Calu3 (cell line): ENCODE measurements at regions not wholly inside any gene's neighbourhood (a gene's known extent, or its start where the extent isn't known, plus 50 kb on each side); places are given as distances from the start of the nearest gene placed in this dataset.

Source experiments
- BruUV-seq: library from RNA; stranded (reverse); fragments of 400-500 nt; replicated peaks from 2 replicates; lab custom pipeline; 2021; lab: Mats Ljungman, UMichigan
- CTCF ChIA-PET: fragments of 300-600 bp; sonication (Branson Sonifier 250); formaldehyde crosslinking; loops from one replicate; lab custom pipeline; 2022; ENCODE audit warnings: antibody characterized with exemption; lab: Charles Lee
- DNase-seq: peaks from one replicate; pipeline ENCODE4 v3.0.0; 2022
- H3K27ac Mint-ChIP-seq: one replicate; pipeline ENCODE4 v1.8.0; 2022; ENCODE audit warnings: mixed read lengths; ENCODE audit not compliant: unreplicated experiment
- H3K27me3 Mint-ChIP-seq: one replicate; pipeline ENCODE4 v1.8.0; 2022; ENCODE audit warnings: mixed read lengths; ENCODE audit not compliant: unreplicated experiment
- H3K36me3 Mint-ChIP-seq: one replicate; pipeline ENCODE4 v1.8.0; 2022; ENCODE audit warnings: mild to moderate bottlenecking, moderate library complexity, mixed read lengths; ENCODE audit not compliant: insufficient read depth, unreplicated experiment
- H3K4me1 Mint-ChIP-seq: one replicate; pipeline ENCODE4 v1.8.0; 2022; ENCODE audit warnings: mild to moderate bottlenecking, low read depth, mixed read lengths; ENCODE audit not compliant: unreplicated experiment
- H3K4me3 Mint-ChIP-seq: one replicate; pipeline ENCODE4 v1.8.0; 2022; ENCODE audit warnings: mild to moderate bottlenecking, low read depth, moderate library complexity, mixed read lengths; ENCODE audit not compliant: unreplicated experiment
- H3K9me3 Mint-ChIP-seq: one replicate; pipeline ENCODE4 v1.8.0; 2022; ENCODE audit warnings: low read depth, mixed read lengths; ENCODE audit not compliant: unreplicated experiment
- CTCF ChIP-seq: fragments of 200-600 bp; IDR thresholded peaks from one replicate; pipeline ENCODE4 v1.8.0; 2022; ENCODE audit warnings: antibody characterized with exemption; ENCODE audit not compliant: unreplicated experiment
- intact Hi-C: fragments of 100-400 bp; cut with micrococcal nuclease; formaldehyde crosslinking; loops from one replicate; pipeline ENCODE4 v1.10.0; 2022; ENCODE audit not compliant: unreplicated experiment

- no TSS peak for BruUV-seq
- H3K4me1 Mint-ChIP-seq = no peaks in the 10 kb centered on the region
- H3K9me3 Mint-ChIP-seq = no peaks in the 10 kb centered on the region
- no peak overlapping the region for H3K4me3 Mint-ChIP-seq
- intact Hi-C loops = no loop called here
- TF ChIP-seq CTCF = no peak
- CTCF ChIA-PET = no interaction called here
- no peak for DNase-seq
- no peak overlapping the region for H3K27ac Mint-ChIP-seq
- no peaks in the 10 kb centered on the region for H3K36me3 Mint-ChIP-seq
- no peaks in the 10 kb centered on the region for H3K27me3 Mint-ChIP-seq
Observed at GRCh38 chr17:59501690-59502089, 63.7 kb upstream of the DHX40 start.

GRCh38 chr17:59502800-59503199 is 62.6 kb upstream of the DHX40 start:
- CTCF ChIA-PET = no interaction called here
- Mint-ChIP-seq H3K27ac (no peak overlapping the region), H3K4me3 (no peak overlapping the region), H3K36me3 (no peaks in the 10 kb centered on the region), H3K9me3 (no peaks in the 10 kb centered on the region), H3K4me1 (no peaks in the 10 kb centered on the region), H3K27me3 (no peaks in the 10 kb centered on the region)
- BruUV-seq = no TSS peak
- no peak for DNase-seq
- intact Hi-C loops = no loop called here
- no peak for TF ChIP-seq CTCF

- H3K4me1 Mint-ChIP-seq = no peaks in the 10 kb centered on the region
- no peaks in the 10 kb centered on the region for H3K9me3 Mint-ChIP-seq
- no peaks in the 10 kb centered on the region for H3K36me3 Mint-ChIP-seq
- CTCF ChIA-PET = interaction anchor here (0.6 kb wide), 1 partner anchor 42 kb away, joined by 4 read pairs; no protein-coding TSS in a partner anchor
- TF ChIP-seq CTCF = no peak
- no peak overlapping the region for H3K4me3 Mint-ChIP-seq
- H3K27me3 Mint-ChIP-seq = no peaks in the 10 kb centered on the region
- intact Hi-C loops = no loop called here
- no TSS peak for BruUV-seq
- H3K27ac Mint-ChIP-seq = no peak overlapping the region
- no peak for DNase-seq
Observed at GRCh38 chr17:59503500-59503899, 61.9 kb upstream of the DHX40 start.

GRCh38 chr17:59504821-59505220 is 60.6 kb upstream of the DHX40 start:
- Mint-ChIP-seq H3K27me3 (no peaks in the 10 kb centered on the region), H3K4me3 (no peak overlapping the region), H3K4me1 (no peaks in the 10 kb centered on the region), H3K9me3 (no peaks in the 10 kb centered on the region), H3K36me3 (no peaks in the 10 kb centered on the region), H3K27ac (no peak overlapping the region)
- TF ChIP-seq CTCF = no peak
- no peak for DNase-seq
- no TSS peak for BruUV-seq
- intact Hi-C loops = no loop called here
- CTCF ChIA-PET = no interaction called here
